Sigmoid colon (tissue), 4 donors: ENCODE measurements at regions not wholly inside any gene's neighbourhood (a gene's known extent, or its start where the extent isn't known, plus 50 kb on each side); places are given as distances from the start of the nearest gene placed in this dataset.

Source experiments
- EP300 ChIP-seq, 4 donors: sonication (generic); formaldehyde crosslinking; IDR thresholded peaks; one replicate each; pipeline ENCODE4 v1.6.1; 2017; ENCODE audit warnings: antibody characterized with exemption in 4 of 4
- POLR2A ChIP-seq, 2 donors: fragments of 450-650 bp; IDR thresholded peaks; one replicate each; pipeline ENCODE4 v1.6.1; 2016; ENCODE audit warnings: antibody characterized with exemption in 2 of 2, mild to moderate bottlenecking in 2 of 2, moderate library complexity in 2 of 2
- TF ChIP-seq, protein P1 (sequence below), 4 experiments: fragments of 450-650 bp in 3 of 4; fragments of 200-600 bp in 1 of 4; IDR thresholded peaks; one replicate each; pipeline ENCODE4 v1.5.1; 2016 to 2019; ENCODE audit warnings: antibody characterized with exemption in 4 of 4, mild to moderate bottlenecking in 3 of 4, moderate library complexity in 2 of 4

DNA sequence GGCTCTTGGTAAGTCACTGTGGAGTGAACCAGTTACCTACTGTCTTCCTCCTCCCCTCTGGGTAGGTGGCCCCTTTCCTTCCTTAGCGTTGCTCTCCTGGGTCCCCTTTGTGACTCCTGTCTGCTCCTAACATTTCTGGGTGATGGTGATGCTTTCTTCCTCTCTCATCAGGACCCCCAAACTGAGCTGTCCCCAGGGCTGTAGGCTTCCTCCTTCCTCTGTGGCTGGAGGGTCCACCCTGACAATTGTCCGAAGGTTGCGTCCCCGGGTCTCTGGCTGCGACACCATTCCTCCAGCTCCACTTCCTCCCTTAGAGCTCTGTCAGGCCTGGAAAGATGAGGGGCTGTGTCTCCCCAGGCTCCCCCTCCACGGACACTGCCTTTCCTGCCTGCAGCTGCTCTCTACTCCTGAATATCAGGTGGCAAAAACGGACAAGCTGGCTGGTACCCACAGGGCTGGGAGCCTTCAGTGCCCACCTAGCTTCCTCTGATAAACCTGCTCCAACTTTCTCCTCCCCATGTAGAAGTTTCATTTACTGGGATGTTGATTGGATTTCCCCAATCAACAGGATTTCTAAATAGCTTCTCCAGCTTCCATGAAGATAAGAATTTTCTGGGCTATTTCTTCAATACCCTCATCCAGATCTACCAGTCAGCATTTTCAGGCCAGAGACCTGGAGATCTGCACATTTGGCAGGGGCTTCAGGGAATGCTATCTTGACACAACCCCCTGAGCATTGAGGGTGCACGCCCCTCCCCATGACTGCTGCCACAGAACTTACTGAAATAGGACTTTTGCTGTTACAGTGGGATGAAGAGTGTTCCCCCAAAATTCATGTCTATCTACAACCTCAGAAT lies 506.5 kb downstream of the TCERG1L start:
- TF ChIP-seq EP300 (IDR thresholded peaks at IDR 0.05) (no peak), POLR2A (IDR thresholded peaks at IDR 0.05) (no peak)
- TF ChIP-seq, protein P1, sequence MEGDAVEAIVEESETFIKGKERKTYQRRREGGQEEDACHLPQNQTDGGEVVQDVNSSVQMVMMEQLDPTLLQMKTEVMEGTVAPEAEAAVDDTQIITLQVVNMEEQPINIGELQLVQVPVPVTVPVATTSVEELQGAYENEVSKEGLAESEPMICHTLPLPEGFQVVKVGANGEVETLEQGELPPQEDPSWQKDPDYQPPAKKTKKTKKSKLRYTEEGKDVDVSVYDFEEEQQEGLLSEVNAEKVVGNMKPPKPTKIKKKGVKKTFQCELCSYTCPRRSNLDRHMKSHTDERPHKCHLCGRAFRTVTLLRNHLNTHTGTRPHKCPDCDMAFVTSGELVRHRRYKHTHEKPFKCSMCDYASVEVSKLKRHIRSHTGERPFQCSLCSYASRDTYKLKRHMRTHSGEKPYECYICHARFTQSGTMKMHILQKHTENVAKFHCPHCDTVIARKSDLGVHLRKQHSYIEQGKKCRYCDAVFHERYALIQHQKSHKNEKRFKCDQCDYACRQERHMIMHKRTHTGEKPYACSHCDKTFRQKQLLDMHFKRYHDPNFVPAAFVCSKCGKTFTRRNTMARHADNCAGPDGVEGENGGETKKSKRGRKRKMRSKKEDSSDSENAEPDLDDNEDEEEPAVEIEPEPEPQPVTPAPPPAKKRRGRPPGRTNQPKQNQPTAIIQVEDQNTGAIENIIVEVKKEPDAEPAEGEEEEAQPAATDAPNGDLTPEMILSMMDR (IDR thresholded peaks at IDR 0.05) = no peak
